ENCODE measurements at regions not wholly inside any gene's neighbourhood (a gene's known extent, or its start where the extent isn't known, plus 50 kb on each side); places are given as distances from the start of the nearest gene placed in this dataset.

DNA sequence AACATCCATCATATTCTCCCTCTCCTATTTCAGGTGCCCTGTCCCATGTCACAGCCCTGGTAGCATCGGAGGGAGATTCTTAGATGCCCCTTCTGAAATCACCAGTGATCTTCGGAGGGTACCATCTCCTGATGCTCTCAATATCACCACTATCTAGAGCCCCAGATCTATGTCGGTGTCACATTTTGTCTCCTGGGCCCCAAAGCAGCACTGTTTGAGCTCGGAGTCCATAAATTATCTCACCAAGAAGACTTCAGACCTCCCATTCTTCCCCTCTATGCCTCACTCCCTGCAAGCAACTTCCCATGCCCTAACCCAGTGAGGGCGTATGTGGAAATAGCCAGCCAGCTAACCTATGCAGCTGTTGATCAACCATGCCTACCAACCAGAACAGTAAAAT lies 51.5 kb upstream of the NLK start:
- H3K4me3 Mint-ChIP-seq = no peak overlapping the region
- H3K4me1 Mint-ChIP-seq = no peaks in the 10 kb centered on the region
- H3K27me3 Mint-ChIP-seq = peaks cover 22% of the 10 kb centered on the region
- no peak for DNase-seq
- no peak overlapping the region for H3K27ac Mint-ChIP-seq
- POLR2A ChIA-PET = no interaction called here
- H3K9me3 Mint-ChIP-seq = no peaks in the 10 kb centered on the region
- CTCF ChIA-PET = no interaction called here
- no peaks in the 10 kb centered on the region for H3K36me3 Mint-ChIP-seq (ENCODE audit: low read depth)

DNA sequence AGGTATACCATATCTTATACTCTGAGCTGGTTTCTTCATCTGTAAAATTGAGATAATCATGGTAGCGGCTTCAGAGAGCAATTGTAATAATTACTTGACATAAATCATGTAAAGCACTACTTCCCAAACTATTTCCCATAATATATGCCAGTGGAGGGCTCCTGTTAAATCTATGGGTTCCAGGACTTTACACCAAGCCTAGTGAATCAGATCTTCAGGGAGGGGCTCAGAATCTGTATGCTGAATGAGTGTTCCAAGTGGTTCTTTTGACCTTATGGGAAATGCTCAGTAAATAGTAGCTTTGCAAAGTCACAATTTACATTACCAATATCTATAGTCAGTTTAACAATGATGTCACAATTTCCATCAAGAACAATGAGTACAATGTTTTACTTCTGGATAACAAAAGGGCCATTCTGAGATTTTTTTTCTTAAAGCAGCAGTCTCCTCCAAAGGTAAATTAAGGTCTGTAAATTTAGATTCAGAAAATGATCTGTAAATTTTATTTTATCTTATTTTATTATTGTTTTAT lies 50.9 kb upstream of the NLK start:
- ChIA-PET POLR2A (no interaction called here), CTCF (no interaction called here)
- Mint-ChIP-seq H3K9me3 (no peaks in the 10 kb centered on the region), H3K27me3 (peaks cover 20% of the 10 kb centered on the region), H3K27ac (no peak overlapping the region), H3K4me3 (no peak overlapping the region), H3K36me3 (ENCODE audit: low read depth) (no peaks in the 10 kb centered on the region), H3K4me1 (no peaks in the 10 kb centered on the region)
- no peak for DNase-seq
